H1 (cell line): ENCODE measurements at regions not wholly inside any gene's neighbourhood (a gene's known extent, or its start where the extent isn't known, plus 50 kb on each side); places are given as distances from the start of the nearest gene placed in this dataset.

Experiments
- ATF2 ChIP-seq: IDR thresholded peaks from 2 replicates; pipeline ENCODE4 v1.6.1; 2012; ENCODE audit warnings: low read length, inconsistent platforms
- EP300 ChIP-seq, 2 experiments: IDR thresholded peaks; 1 replicate in 1 of 2; 2 replicates in 1 of 2; pipeline ENCODE4 v1.6.1; 2011 to 2012; ENCODE audit warnings: low read depth in 2 of 2, low read length in 2 of 2, mild to moderate bottlenecking in 2 of 2, borderline replicate concordance in 1 of 2, inconsistent platforms in 1 of 2, moderate library complexity in 1 of 2
- GTF2F1 ChIP-seq: IDR thresholded peaks from 2 replicates; pipeline ENCODE4 v1.6.1; 2012; ENCODE audit warnings: low read depth, low read length, improper control_type of control experiment, borderline replicate concordance
- HDAC2 ChIP-seq, 2 experiments: fragments of 300-600 bp in 1 of 2; sonication (generic) in 1 of 2; IDR thresholded peaks; 2 replicates each; pipeline ENCODE4 v1.6.1; 2011 to 2012; ENCODE audit warnings: low read depth in 2 of 2, low read length in 2 of 2, mild to moderate bottlenecking in 2 of 2, moderate library complexity in 2 of 2, borderline replicate concordance in 1 of 2, inconsistent platforms in 1 of 2
- JUN ChIP-seq: IDR thresholded peaks from 2 replicates; pipeline ENCODE4 v1.6.1; 2011; ENCODE audit warnings: low read depth, mild to moderate bottlenecking, improper control_type of control experiment, low read length
- JUND ChIP-seq: IDR thresholded peaks from 2 replicates; pipeline ENCODE4 v1.6.1; 2011; ENCODE audit warnings: mild to moderate bottlenecking, improper control_type of control experiment, low read length
- MAX ChIP-seq: IDR thresholded peaks from 2 replicates; pipeline ENCODE4 v1.6.1; 2012; ENCODE audit warnings: inconsistent platforms
- RBBP5 ChIP-seq: IDR thresholded peaks from 2 replicates; pipeline ENCODE4 v1.7.1; 2012; ENCODE audit warnings: low read depth, mild to moderate bottlenecking, inconsistent platforms, low read length, moderate library complexity, borderline replicate concordance
- SAP30 ChIP-seq: fragments of 300-600 bp; sonication (generic); IDR thresholded peaks from 2 replicates; pipeline ENCODE4 v1.7.1; 2012; ENCODE audit warnings: low read length, moderate library complexity, mild to moderate bottlenecking, inconsistent platforms; ENCODE audit not compliant: insufficient read depth, insufficient replicate concordance
- SP1 ChIP-seq: IDR thresholded peaks from 2 replicates; pipeline ENCODE4 v1.6.1; 2011; ENCODE audit warnings: low read depth, low read length
- SRF ChIP-seq: IDR thresholded peaks from 2 replicates; pipeline ENCODE4 v1.6.1; 2011; ENCODE audit warnings: mild to moderate bottlenecking, low read depth, low read length, moderate library complexity
- SUZ12 ChIP-seq: fragments of 200-600 bp; sonication (generic); IDR thresholded peaks from 2 replicates; pipeline ENCODE4 v1.6.1; 2012; ENCODE audit warnings: mild to moderate bottlenecking, inconsistent platforms, low read length, moderate library complexity, mixed read lengths
- TCF12 ChIP-seq: IDR thresholded peaks from 2 replicates; pipeline ENCODE4 v1.6.1; 2011; ENCODE audit warnings: low read depth, mild to moderate bottlenecking, low read length
- ZNF274 ChIP-seq: IDR thresholded peaks from 2 replicates; pipeline ENCODE4 v1.7.0; 2012; ENCODE audit warnings: low read length, borderline replicate concordance; ENCODE audit errors: extremely low read depth

- TF ChIP-seq GTF2F1 (no peak), EP300 (IDR thresholded peaks at IDR 0.05; ENCODE audit: borderline replicate concordance in 1 of 2, low read depth in 2 of 2, low read length in 2 of 2) (no peak), MAX (no peak), ZNF274 (no peak), RBBP5 (no peak), ATF2 (no peak), JUN (no peak), SRF (no peak), SUZ12 (no peak), HDAC2 (IDR thresholded peaks at IDR 0.05; ENCODE audit: borderline replicate concordance in 1 of 2, low read depth in 2 of 2, low read length in 2 of 2) (no peak), JUND (no peak), SP1 (no peak), SAP30 (no peak), TCF12 (no peak)
Measured at GRCh38 chr14:40292664-40293063, 860.4 kb upstream of the FBXO33 start (continued).
